Astrocyte of the cerebellum (primary cell): ENCODE measurements at regions not wholly inside any gene's neighbourhood (a gene's known extent, or its start where the extent isn't known, plus 50 kb on each side); places are given as distances from the start of the nearest gene placed in this dataset.

ENCODE experiments used
- DNase-seq: peaks from one replicate; pipeline ENCODE4 v3.0.0-alpha.2; 2011; ENCODE audit warnings: low read depth
- H3K4me3 ChIP-seq: 2 replicates; pipeline ENCODE4 v1.5.1; 2011; ENCODE audit warnings: mild to moderate bottlenecking, low read depth, low read length, moderate library complexity
- CTCF ChIP-seq: IDR thresholded peaks from 2 replicates; pipeline ENCODE4 v1.5.1; 2012; ENCODE audit warnings: low read length, low read depth, moderate library complexity, mild to moderate bottlenecking; ENCODE audit errors: missing control alignments
- in situ Hi-C: cut with HindIII; loops from 2 replicates; pipeline ENCODE4 v1.10.0; 2017; ENCODE audit warnings: low sequenced_read_pairs

- no peak for DNase-seq
- H3K4me3 ChIP-seq = no peak overlapping the region
- TF ChIP-seq CTCF = no peak
- in situ Hi-C loops = no loop called here
These were observed 161.3 kb downstream of the KLF13 start for GRCh38 chr15:31487811-31488436.

- in situ Hi-C loops = no loop called here
- no peak overlapping the region for H3K4me3 ChIP-seq
- peak; percentile 81 for DNase-seq
- TF ChIP-seq CTCF = peak; percentile 90
These were observed 162.0 kb downstream of the KLF13 start for GRCh38 chr15:31488437-31489204.

- no peak for TF ChIP-seq CTCF
- in situ Hi-C loops = no loop called here
- H3K4me3 ChIP-seq = no peak overlapping the region
- no peak for DNase-seq
These were observed 162.6 kb downstream of the KLF13 start for GRCh38 chr15:31489281-31489680.

- H3K4me3 ChIP-seq = no peak overlapping the region
- peak; percentile 86 for TF ChIP-seq CTCF
- in situ Hi-C loops = no loop called here
- peak; percentile 39 for DNase-seq
These were observed 163.4 kb downstream of the KLF13 start for GRCh38 chr15:31489801-31490646.

- no peak overlapping the region for H3K4me3 ChIP-seq
- no peak for DNase-seq
- no peak for TF ChIP-seq CTCF
- in situ Hi-C loops = no loop called here
These were observed 168.2 kb downstream of the KLF13 start for GRCh38 chr15:31494786-31495185.

GRCh38 chr15:31495281-31495680, 168.6 kb downstream of the KLF13 start:
- TF ChIP-seq CTCF = no peak
- no peak for DNase-seq
- in situ Hi-C loops = no loop called here
- no peak overlapping the region for H3K4me3 ChIP-seq
